Thyroid gland (tissue), 4 donors: ENCODE measurements at regions not wholly inside any gene's neighbourhood (a gene's known extent, or its start where the extent isn't known, plus 50 kb on each side); places are given as distances from the start of the nearest gene placed in this dataset.

Experiments used
- CTCF ChIP-seq, 6 experiments: fragments of 200-600 bp in 3 of 6; fragments of 450-650 bp in 3 of 6; sonication (generic) in 3 of 6; IDR thresholded peaks; one replicate each; pipeline ENCODE4 v1.5.1; 2016 to 2019; ENCODE audit warnings: antibody characterized with exemption in 6 of 6, mild to moderate bottlenecking in 2 of 6, inconsistent platforms in 1 of 6, moderate library complexity in 1 of 6
- POLR2A ChIP-seq, 2 donors: fragments of 450-650 bp; IDR thresholded peaks; one replicate each; pipeline ENCODE4 v1.6.1; 2017; ENCODE audit warnings: antibody characterized with exemption in 2 of 2, mild to moderate bottlenecking in 2 of 2, moderate library complexity in 1 of 2

GRCh38 chr10:20714518-20714917 lies 182.6 kb downstream of the NEBL start:
- no peak for TF ChIP-seq CTCF (IDR thresholded peaks at IDR 0.05)
- no peak for TF ChIP-seq POLR2A (IDR thresholded peaks at IDR 0.05)
